ENCODE measurements at regions not wholly inside any gene's neighbourhood (a gene's known extent, or its start where the extent isn't known, plus 50 kb on each side); places are given as distances from the start of the nearest gene placed in this dataset.

DNA sequence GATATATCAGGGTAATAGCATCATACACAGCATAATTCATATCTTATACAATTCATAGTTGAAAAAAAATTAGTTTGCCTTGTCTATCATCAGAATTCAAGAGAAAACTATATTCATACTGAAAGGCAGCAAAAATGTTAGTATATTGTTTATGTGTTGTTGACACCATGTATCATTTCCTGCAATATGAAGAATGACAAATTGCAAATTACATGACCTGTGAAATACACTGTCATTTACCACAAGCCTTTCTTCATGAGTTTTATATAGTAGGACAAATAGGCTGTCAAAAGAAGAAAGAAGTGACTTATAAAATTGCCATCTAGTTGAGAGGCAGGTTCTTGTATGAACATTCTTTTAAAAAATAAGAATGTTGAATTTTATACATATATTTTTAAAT, 1136.3 kb upstream of the CDH9 start:
- TF ChIP-seq POLR2A (IDR thresholded peaks at IDR 0.05): no peak
- TF ChIP-seq CTCF (IDR thresholded peaks at IDR 0.05): no peak
- no peak for TF ChIP-seq EP300 (IDR thresholded peaks at IDR 0.05)

Data from ovary (tissue), 3 donors.